Psoas muscle (tissue), 7 donors: ENCODE measurements at regions not wholly inside any gene's neighbourhood (a gene's known extent, or its start where the extent isn't known, plus 50 kb on each side); places are given as distances from the start of the nearest gene placed in this dataset.

ENCODE experiments used
- ATAC-seq, 4 donors: fragments of 200-7000 bp; cut with Tn5 transposase; one replicate each; pipeline ENCODE4 v1.9.1; 2020; ENCODE audit warnings: moderate library complexity in 3 of 4, mild to moderate bottlenecking in 2 of 4
- DNase-seq, 2 donors: peaks; one replicate each; pipeline ENCODE4 v3.0.0-alpha.2; 2020
- H3K27ac ChIP-seq: fragments of 200-600 bp; one replicate; pipeline ENCODE4 v1.8.0; 2022
- H3K27me3 ChIP-seq, 3 donors: fragments of 200-600 bp in 1 of 3; one replicate each; pipeline versions ENCODE4 v1.6.1 to v1.8.0; 2013 to 2022; ENCODE audit warnings: low read length in 2 of 3, mild to moderate bottlenecking in 2 of 3, moderate library complexity in 1 of 3; ENCODE audit not compliant: insufficient read depth in 3 of 3
- H3K36me3 ChIP-seq, 2 donors: fragments of 200-600 bp in 1 of 2; one replicate each; pipeline versions ENCODE4 v1.6.1 to v1.8.0; 2013 to 2022; ENCODE audit warnings: low read depth in 1 of 2, mild to moderate bottlenecking in 1 of 2, moderate library complexity in 1 of 2; ENCODE audit not compliant: insufficient read depth in 1 of 2
- H3K4me1 ChIP-seq: fragments of 200-600 bp; one replicate; pipeline ENCODE4 v1.8.0; 2022
- H3K4me3 ChIP-seq: fragments of 200-600 bp; one replicate; pipeline ENCODE4 v1.8.0; 2022; ENCODE audit warnings: mild to moderate bottlenecking
- H3K9me3 ChIP-seq: fragments of 200-600 bp; one replicate; pipeline ENCODE4 v1.8.0; 2022
- WGBS, 3 donors: extraction: QIAGEN DNeasy Blood & Tissue Kit; methylation state at CpG; one replicate each; pipeline versions ENCODE4 v1.1.6 to v1.1.7; 2013; 5-methylcytosine and 5-hydroxymethylcytosine counted together
- intact Hi-C, 2 donors: fragments of 100-400 bp; cut with DNase I; formaldehyde crosslinking; loops; one replicate each; pipeline versions ENCODE4 v1.11.0 to v1.14.2; 2022
- TF ChIP-seq, protein P1 (sequence below): fragments of 200-600 bp; IDR thresholded peaks from one replicate; pipeline ENCODE4 v1.8.0; 2022; ENCODE audit warnings: antibody characterized with exemption
- donor health status: healthy with polysubstance abuse.
- donor health status: DM: no; HTN: no; CAD: no; lungs with moderate emphysema.
- donor health status: Bipolar disorder and iron deficiency.
- donor health status: healthy.
- donor health status: DM: yes; HTN: yes; CAD: no.
- donor health status: DM: no; HTN: no; CAD: no.
- donor health status: DM: yes; HTN: yes; CAD: no.

- intact Hi-C loops = no loop called here
- no peaks in the 10 kb centered on the region for H3K36me3 ChIP-seq
- ATAC-seq (no peak), DNase-seq (no peak)
- TF ChIP-seq, protein P1, sequence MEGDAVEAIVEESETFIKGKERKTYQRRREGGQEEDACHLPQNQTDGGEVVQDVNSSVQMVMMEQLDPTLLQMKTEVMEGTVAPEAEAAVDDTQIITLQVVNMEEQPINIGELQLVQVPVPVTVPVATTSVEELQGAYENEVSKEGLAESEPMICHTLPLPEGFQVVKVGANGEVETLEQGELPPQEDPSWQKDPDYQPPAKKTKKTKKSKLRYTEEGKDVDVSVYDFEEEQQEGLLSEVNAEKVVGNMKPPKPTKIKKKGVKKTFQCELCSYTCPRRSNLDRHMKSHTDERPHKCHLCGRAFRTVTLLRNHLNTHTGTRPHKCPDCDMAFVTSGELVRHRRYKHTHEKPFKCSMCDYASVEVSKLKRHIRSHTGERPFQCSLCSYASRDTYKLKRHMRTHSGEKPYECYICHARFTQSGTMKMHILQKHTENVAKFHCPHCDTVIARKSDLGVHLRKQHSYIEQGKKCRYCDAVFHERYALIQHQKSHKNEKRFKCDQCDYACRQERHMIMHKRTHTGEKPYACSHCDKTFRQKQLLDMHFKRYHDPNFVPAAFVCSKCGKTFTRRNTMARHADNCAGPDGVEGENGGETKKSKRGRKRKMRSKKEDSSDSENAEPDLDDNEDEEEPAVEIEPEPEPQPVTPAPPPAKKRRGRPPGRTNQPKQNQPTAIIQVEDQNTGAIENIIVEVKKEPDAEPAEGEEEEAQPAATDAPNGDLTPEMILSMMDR = no peak
- H3K9me3 ChIP-seq = no peaks in the 10 kb centered on the region
- H3K4me3 ChIP-seq = no peak overlapping the region
- H3K27me3 ChIP-seq = no peaks in the 10 kb centered on the region
- 32 to 55% (median 40%) methylated on average over 1 of the region's 1 CpG for WGBS, 3 donors
- H3K4me1 ChIP-seq = peaks cover 4% of the 10 kb centered on the region
- H3K27ac ChIP-seq = no peak overlapping the region
Measured at GRCh38 chr1:222066539-222066938, 324.6 kb upstream of the DUSP10 start.

DNA sequence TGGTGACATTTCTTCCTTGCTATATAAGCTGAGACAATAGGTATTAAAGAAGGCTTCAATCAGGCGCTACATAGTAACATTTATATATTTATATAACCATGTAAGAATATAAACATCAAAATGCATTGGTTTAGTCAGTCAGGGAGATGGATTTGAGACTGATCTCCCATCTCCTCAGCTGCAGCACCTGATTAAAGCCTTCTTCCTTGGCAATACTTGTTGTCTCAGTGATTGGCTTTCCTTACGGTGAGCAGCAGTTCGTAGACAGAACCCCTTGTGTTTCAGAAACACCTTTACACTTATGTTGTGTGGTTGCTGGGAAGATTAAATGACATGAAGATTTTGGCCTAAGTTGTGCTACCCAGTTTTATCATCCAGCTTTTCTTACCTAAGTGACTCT lies 323.3 kb upstream of the DUSP10 start:
- DNase-seq = no peak
- 95 to 97% (median 97%) methylated on average over 3 of the region's 3 CpGs for WGBS, 3 donors
- TF ChIP-seq, protein P1 = no peak
- no peaks in the 10 kb centered on the region for H3K36me3 ChIP-seq
- H3K4me3 ChIP-seq = no peak overlapping the region
- H3K4me1 ChIP-seq = no peaks in the 10 kb centered on the region
- ATAC-seq = no peak
- intact Hi-C loops = no loop called here
- no peaks in the 10 kb centered on the region for H3K27me3 ChIP-seq
- no peak overlapping the region for H3K27ac ChIP-seq
- H3K9me3 ChIP-seq = no peaks in the 10 kb centered on the region

DNA sequence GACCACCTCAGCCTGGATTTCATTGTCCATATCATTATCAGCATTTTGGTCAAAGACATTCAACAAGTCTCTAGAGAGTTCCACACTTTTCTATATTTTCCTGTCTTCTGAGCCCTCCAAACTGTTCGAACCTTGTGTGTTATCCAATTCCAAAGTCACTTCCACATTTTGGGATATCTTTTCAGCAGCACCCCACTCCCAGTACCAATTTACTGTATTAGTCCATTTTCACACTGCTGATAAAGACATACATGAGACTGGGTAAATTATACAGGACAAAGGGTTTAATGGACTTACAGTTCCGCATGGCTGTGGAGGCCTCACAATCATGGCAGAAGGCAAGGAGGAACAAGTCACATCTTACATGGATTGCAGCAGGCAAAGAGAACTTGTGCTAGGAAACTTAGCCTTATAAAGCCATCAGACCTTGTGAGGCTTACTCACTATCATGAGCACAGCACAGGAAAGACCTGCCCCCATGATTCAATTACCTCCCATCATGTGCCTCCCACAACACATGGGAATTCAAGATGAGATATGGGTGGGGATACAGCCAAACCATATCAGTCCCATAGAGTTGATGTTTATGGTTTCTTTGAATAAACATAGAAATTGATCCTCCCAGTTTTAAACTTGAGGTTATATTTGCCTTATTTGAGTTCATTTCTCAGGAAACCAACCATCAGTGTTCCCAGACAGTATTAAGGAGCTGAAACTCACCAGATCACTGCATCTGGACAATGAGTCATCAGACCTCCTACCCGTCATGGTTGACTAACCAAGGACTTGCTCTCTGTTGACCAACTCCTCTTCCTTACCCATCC lies 322.7 kb upstream of the DUSP10 start:
- WGBS, 3 donors = 90 to 92% (median 91%) methylated on average over 3 of the region's 3 CpGs
- no peaks in the 10 kb centered on the region for H3K27me3 ChIP-seq
- ATAC-seq (no peak), DNase-seq (no peak)
- no peaks in the 10 kb centered on the region for H3K9me3 ChIP-seq
- H3K4me1 ChIP-seq = no peaks in the 10 kb centered on the region
- intact Hi-C loops = no loop called here
- H3K36me3 ChIP-seq = no peaks in the 10 kb centered on the region
- H3K4me3 ChIP-seq = no peak overlapping the region
- TF ChIP-seq, protein P1 = no peak
- no peak overlapping the region for H3K27ac ChIP-seq

- ATAC-seq (no peak), DNase-seq (no peak)
- Histone ChIP-seq H3K4me1 (no peaks in the 10 kb centered on the region), H3K4me3 (no peak overlapping the region), H3K36me3 (no peaks in the 10 kb centered on the region), H3K27ac (no peak overlapping the region), H3K27me3 (no peaks in the 10 kb centered on the region), H3K9me3 (no peaks in the 10 kb centered on the region)
- TF ChIP-seq, protein P1 = no peak
- intact Hi-C loops = no loop called here
Measured at GRCh38 chr1:222062640-222063039, 320.8 kb upstream of the DUSP10 start.
